GM12872 (cell line): ENCODE measurements at regions not wholly inside any gene's neighbourhood (a gene's known extent, or its start where the extent isn't known, plus 50 kb on each side); places are given as distances from the start of the nearest gene placed in this dataset.

ENCODE experiments used
- CTCF ChIP-seq: IDR thresholded peaks from 3 replicates; pipeline ENCODE4 v1.5.1; 2011; ENCODE audit warnings: low read depth, mild to moderate bottlenecking, low read length, moderate library complexity; ENCODE audit not compliant: insufficient read depth

DNA sequence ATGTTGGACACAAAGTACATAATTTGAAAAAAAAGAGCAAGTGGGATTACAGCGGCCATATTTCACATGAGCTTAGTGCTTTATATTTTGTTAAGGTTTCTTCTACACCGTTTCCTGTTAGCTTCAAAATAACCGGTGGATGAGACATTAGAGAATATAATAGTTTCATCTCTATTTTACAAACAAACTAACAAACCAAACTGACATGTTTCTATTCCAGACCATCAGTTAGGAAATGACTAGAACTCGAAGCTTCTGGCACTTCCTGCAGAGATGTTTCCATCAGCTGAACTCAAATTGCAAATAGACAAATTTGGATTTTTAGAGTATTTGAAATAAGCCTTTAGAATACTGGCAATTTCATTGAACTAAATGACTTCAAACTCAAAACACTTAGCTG, 86.5 kb downstream of the MTRR start:
- no peak for TF ChIP-seq CTCF

GRCh38 chr5:7957329-7957728, 88.4 kb downstream of the MTRR start:
- TF ChIP-seq CTCF, result no peak

DNA sequence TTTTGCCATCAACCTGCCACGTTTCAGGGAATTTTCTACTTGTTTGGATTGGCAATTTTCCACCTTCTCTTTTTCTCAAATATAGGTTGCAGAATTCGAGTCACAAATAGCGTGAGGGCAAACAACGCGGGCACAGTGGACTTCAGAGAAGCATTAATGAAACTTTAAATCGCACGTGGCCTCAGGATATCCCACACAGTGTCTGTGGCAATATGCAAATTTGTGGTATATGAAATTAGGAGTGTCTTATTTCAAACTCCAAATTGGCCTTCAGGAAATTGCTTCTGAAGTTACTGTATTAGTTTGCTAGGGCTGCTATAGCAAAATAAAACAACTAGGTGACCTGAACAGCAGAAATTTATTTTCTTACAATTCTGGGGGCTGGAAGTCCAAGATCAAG, 91.2 kb downstream of the MTRR start:
- TF ChIP-seq CTCF, result no peak

DNA sequence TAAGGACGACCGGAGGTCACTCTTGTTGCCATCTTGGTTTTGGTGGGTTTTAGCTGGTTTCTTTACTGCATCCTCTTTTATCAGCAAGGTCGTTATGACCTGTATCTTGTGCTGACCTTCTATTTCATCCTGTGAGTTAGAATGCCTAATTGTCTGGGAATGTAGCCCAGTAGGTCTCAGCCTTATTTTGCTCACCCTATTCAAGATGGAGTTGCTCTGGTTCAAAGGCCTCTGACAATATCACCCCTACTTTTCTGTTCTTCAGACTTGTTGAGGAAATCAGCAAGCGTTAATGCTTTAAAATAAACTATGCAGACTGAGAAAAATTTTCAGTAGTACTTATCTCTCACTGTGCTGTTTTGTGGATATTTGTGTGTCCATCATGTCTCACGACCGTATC, 92.6 kb downstream of the MTRR start:
- TF ChIP-seq CTCF, result no peak

GRCh38 chr5:7970816-7971215, 101.9 kb downstream of the MTRR start:
- TF ChIP-seq CTCF, result no peak

DNA sequence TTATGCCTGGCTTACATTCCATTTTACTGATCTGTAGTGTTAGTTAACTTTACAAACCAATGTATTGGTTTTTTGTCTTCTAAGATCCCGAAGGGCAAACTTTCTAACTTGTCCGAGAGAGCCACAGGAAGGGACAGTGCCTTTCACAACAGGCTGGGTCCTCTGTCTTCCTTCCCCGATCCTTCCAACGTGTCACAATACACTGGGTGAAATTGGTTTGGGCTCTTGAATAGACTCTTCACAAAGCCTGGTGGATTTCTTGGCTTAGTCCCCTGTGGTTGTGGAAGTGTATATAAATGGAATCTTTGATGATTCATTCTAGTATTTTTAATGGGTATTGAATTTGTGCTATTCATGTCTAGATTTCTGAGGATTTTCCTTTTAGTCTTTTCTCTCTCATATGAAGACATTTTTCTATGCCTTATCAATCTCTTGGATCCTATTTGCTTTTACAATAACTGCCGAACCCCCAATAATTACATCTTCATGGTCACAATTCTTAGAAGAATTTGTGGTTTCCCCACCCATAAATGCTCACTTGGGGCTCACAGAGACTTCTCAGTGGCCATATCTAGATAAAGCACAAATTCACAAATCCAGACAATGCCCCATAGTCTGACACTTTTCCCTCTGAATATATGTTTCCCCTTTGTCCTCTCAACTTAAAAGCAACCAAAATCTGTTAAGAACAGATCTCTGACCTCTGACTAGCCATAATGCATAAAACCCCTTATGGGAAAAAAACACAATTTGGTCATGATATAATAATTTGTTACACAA, 107.7 kb downstream of the MTRR start:
- TF ChIP-seq CTCF, result no peak

- no peak for TF ChIP-seq CTCF
These were observed 109.2 kb downstream of the MTRR start for GRCh38 chr5:7978114-7978513.
